ENCODE measurements at regions not wholly inside any gene's neighbourhood (a gene's known extent, or its start where the extent isn't known, plus 50 kb on each side); places are given as distances from the start of the nearest gene placed in this dataset.
"Not testable (repeated sequence)": the region's sequence is repeated elsewhere in the genome, so short reads cannot be mapped to it uniquely, and the experiment has no call there.

GRCh38 chr9:78172610-78173009, 63.3 kb upstream of the CEP78 start:
- H3K27me3 ChIP-seq (ENCODE audit: control insufficient read depth, insufficient read depth, low read length); CTCF ChIA-PET; H3K4me3 ChIP-seq (ENCODE audit: low read depth, low read length); DNase-seq (ENCODE audit: low read depth, low spot score); H3K9me3 ChIP-seq (ENCODE audit: control insufficient read depth, insufficient read depth, low read length); POLR2A ChIA-PET; H3K27ac ChIP-seq (ENCODE audit: low read depth, low read length): not testable (repeated sequence)

- H3K4me3 ChIP-seq (ENCODE audit: low read depth, low read length): no peak overlapping the region
- H3K9me3 ChIP-seq (ENCODE audit: control insufficient read depth, insufficient read depth, low read length): no peaks in the 10 kb centered on the region
- CTCF ChIA-PET: no interaction called here
- H3K27me3 ChIP-seq (ENCODE audit: control insufficient read depth, insufficient read depth, low read length): no peaks in the 10 kb centered on the region
- H3K27ac ChIP-seq (ENCODE audit: low read depth, low read length): no peak overlapping the region
- TF ChIP-seq CTCF (IDR thresholded peaks at IDR 0.05; ENCODE audit: low read depth, low read length): no peak
- POLR2A ChIA-PET: no interaction called here
- DNase-seq (ENCODE audit: low read depth, low spot score): no peak
These were observed 64.2 kb upstream of the CEP78 start for GRCh38 chr9:78171651-78172050.

GRCh38 chr9:78169125-78169524, 66.8 kb upstream of the CEP78 start:
- CTCF ChIA-PET: no interaction called here
- POLR2A ChIA-PET: no interaction called here

GRCh38 chr9:78167356-78167755, 68.5 kb upstream of the CEP78 start:
- no peak overlapping the region for H3K4me3 ChIP-seq (ENCODE audit: low read depth, low read length)
- no peak overlapping the region for H3K27ac ChIP-seq (ENCODE audit: low read depth, low read length)
- no peak for TF ChIP-seq CTCF (IDR thresholded peaks at IDR 0.05; ENCODE audit: low read depth, low read length)
- H3K27me3 ChIP-seq (ENCODE audit: control insufficient read depth, insufficient read depth, low read length): no peaks in the 10 kb centered on the region
- no peak for DNase-seq (ENCODE audit: low read depth, low spot score)
- ChIA-PET CTCF (no interaction called here), POLR2A (no interaction called here)
- no peaks in the 10 kb centered on the region for H3K9me3 ChIP-seq (ENCODE audit: control insufficient read depth, insufficient read depth, low read length)

More at GRCh38 chr9:78169125-78169524, 66.8 kb upstream of the CEP78 start:
- TF ChIP-seq CTCF (IDR thresholded peaks at IDR 0.05; ENCODE audit: low read depth, low read length): no peak
- H3K4me3 ChIP-seq (ENCODE audit: low read depth, low read length): no peak overlapping the region
- DNase-seq (ENCODE audit: low read depth, low spot score): no peak
- H3K27ac ChIP-seq (ENCODE audit: low read depth, low read length): no peak overlapping the region
- no peaks in the 10 kb centered on the region for H3K9me3 ChIP-seq (ENCODE audit: control insufficient read depth, insufficient read depth, low read length)
- no peaks in the 10 kb centered on the region for H3K27me3 ChIP-seq (ENCODE audit: control insufficient read depth, insufficient read depth, low read length)

GRCh38 chr9:78163834-78164233, 72.0 kb upstream of the CEP78 start:
- TF ChIP-seq CTCF (IDR thresholded peaks at IDR 0.05; ENCODE audit: low read depth, low read length): no peak
- CTCF ChIA-PET: no interaction called here
- Histone ChIP-seq H3K4me3 (ENCODE audit: low read depth, low read length) (no peak overlapping the region), H3K9me3 (ENCODE audit: control insufficient read depth, insufficient read depth, low read length) (no peaks in the 10 kb centered on the region), H3K27ac (ENCODE audit: low read depth, low read length) (no peak overlapping the region), H3K27me3 (ENCODE audit: control insufficient read depth, insufficient read depth, low read length) (no peaks in the 10 kb centered on the region)
- no peak for DNase-seq (ENCODE audit: low read depth, low spot score)
- POLR2A ChIA-PET: no interaction called here

GRCh38 chr9:78158286-78158685, 77.6 kb upstream of the CEP78 start:
- Histone ChIP-seq H3K27ac (ENCODE audit: low read depth, low read length) (no peak overlapping the region), H3K27me3 (ENCODE audit: control insufficient read depth, insufficient read depth, low read length) (no peaks in the 10 kb centered on the region), H3K4me3 (ENCODE audit: low read depth, low read length) (no peak overlapping the region), H3K9me3 (ENCODE audit: control insufficient read depth, insufficient read depth, low read length) (no peaks in the 10 kb centered on the region)
- ChIA-PET POLR2A (no interaction called here), CTCF (no interaction called here)
- no peak for TF ChIP-seq CTCF (IDR thresholded peaks at IDR 0.05; ENCODE audit: low read depth, low read length)
- no peak for DNase-seq (ENCODE audit: low read depth, low spot score)

Data from AG04450 (cell line).